WTC11 (cell line): ENCODE measurements at regions not wholly inside any gene's neighbourhood (a gene's known extent, or its start where the extent isn't known, plus 50 kb on each side); places are given as distances from the start of the nearest gene placed in this dataset.

Experiments used
- ATAC-seq: fragments of 200-7000 bp; cut with Tn5 transposase; 2 replicates; pipeline ENCODE4 v1.10.0; 2021; ENCODE audit warnings: mild to moderate bottlenecking, moderate library complexity
- CTCF ChIA-PET: fragments of 300-600 bp; sonication (Branson Sonifier 250); formaldehyde crosslinking; loops from one replicate; lab custom pipeline; 2021; ENCODE audit warnings: antibody characterized with exemption; lab: Charles Lee
- POLR2A ChIA-PET: fragments of 350-600 bp; sonication (Branson Sonifier 250); formaldehyde crosslinking; loops from one replicate; lab custom pipeline; 2021; ENCODE audit warnings: antibody characterized with exemption; lab: Charles Lee
- DNase-seq: peaks from one replicate; pipeline ENCODE4 v3.0.0; 2021; ENCODE audit warnings: low spot score
- H3K27ac Mint-ChIP-seq: 2 replicates; pipeline ENCODE4 v1.8.0; 2021; ENCODE audit warnings: mixed read lengths
- H3K27me3 Mint-ChIP-seq: 2 replicates; pipeline ENCODE4 v1.8.0; 2021; ENCODE audit warnings: low read depth, mild to moderate bottlenecking, moderate library complexity, mixed read lengths
- H3K36me3 Mint-ChIP-seq: 2 replicates; pipeline ENCODE4 v1.8.0; 2021; ENCODE audit warnings: mixed read lengths
- H3K4me1 Mint-ChIP-seq: 2 replicates; pipeline ENCODE4 v1.8.0; 2022; ENCODE audit warnings: mixed read lengths
- H3K4me3 Mint-ChIP-seq: 2 replicates; pipeline ENCODE4 v1.8.0; 2021; ENCODE audit warnings: mild to moderate bottlenecking, moderate library complexity, mixed read lengths
- H3K9me3 Mint-ChIP-seq: 2 replicates; pipeline ENCODE4 v1.8.0; 2021; ENCODE audit warnings: mixed read lengths
- ATF2 ChIP-seq: sonication (generic); formaldehyde crosslinking; IDR thresholded peaks from 2 replicates; pipeline ENCODE4 v1.8.1; 2022; ENCODE audit warnings: low read depth, missing genetic modification reagents, borderline replicate concordance
- ATF6 ChIP-seq: sonication (generic); formaldehyde crosslinking; IDR thresholded peaks from 2 replicates; pipeline ENCODE4 v1.8.1; 2023; ENCODE audit warnings: mild to moderate bottlenecking, missing genetic modification reagents
- ESRRA ChIP-seq: sonication (generic); formaldehyde crosslinking; IDR thresholded peaks from 2 replicates; pipeline ENCODE4 v1.8.1; 2022; ENCODE audit warnings: mild to moderate bottlenecking, missing genetic modification reagents, borderline replicate concordance
- GABPB1 ChIP-seq: sonication (generic); formaldehyde crosslinking; IDR thresholded peaks from 2 replicates; pipeline ENCODE4 v1.8.1; 2023; ENCODE audit warnings: mild to moderate bottlenecking, missing genetic modification reagents
- GTF2I ChIP-seq: fragments of 250-450 bp; sonication (Bioruptor Pico); conservative IDR thresholded peaks from 2 replicates; pipeline ENCODE4 v1.4.0; 2021; ENCODE audit warnings: mild to moderate bottlenecking
- JAZF1 ChIP-seq: fragments of 250-450 bp; sonication (Bioruptor Pico); IDR thresholded peaks from 2 replicates; pipeline ENCODE4 v1.9.0; 2021; ENCODE audit warnings: moderate library complexity, mild to moderate bottlenecking, inconsistent platforms
- MLX ChIP-seq: sonication (generic); formaldehyde crosslinking; IDR thresholded peaks from 2 replicates; pipeline ENCODE4 v1.8.1; 2023; ENCODE audit warnings: mild to moderate bottlenecking, missing genetic modification reagents, moderate library complexity
- MYBL2 ChIP-seq: sonication (generic); formaldehyde crosslinking; IDR thresholded peaks from 2 replicates; pipeline ENCODE4 v1.8.1; 2023; ENCODE audit warnings: mild to moderate bottlenecking, moderate library complexity, missing genetic modification reagents
- NR2C2 ChIP-seq: sonication (generic); formaldehyde crosslinking; IDR thresholded peaks from 2 replicates; pipeline ENCODE4 v1.8.0; 2022; ENCODE audit warnings: mild to moderate bottlenecking, missing genetic modification reagents
- OVOL2 ChIP-seq: fragments of 250-450 bp; sonication (Bioruptor Pico); IDR thresholded peaks from 2 replicates; pipeline ENCODE4 v1.9.0; 2021; ENCODE audit warnings: mild to moderate bottlenecking, borderline replicate concordance
- STAT6 ChIP-seq: sonication (generic); formaldehyde crosslinking; conservative IDR thresholded peaks from 2 replicates; pipeline ENCODE4 v1.8.1; 2023; ENCODE audit warnings: mild to moderate bottlenecking, low read depth, missing genetic modification reagents, moderate library complexity
- TCF7 ChIP-seq: sonication (generic); formaldehyde crosslinking; IDR thresholded peaks from 2 replicates; pipeline ENCODE4 v1.8.0; 2022; ENCODE audit warnings: mild to moderate bottlenecking, low read depth, missing genetic modification reagents, moderate library complexity
- USF1 ChIP-seq: sonication (generic); formaldehyde crosslinking; IDR thresholded peaks from 2 replicates; pipeline ENCODE4 v1.8.0; 2022; ENCODE audit warnings: mild to moderate bottlenecking, missing genetic modification reagents
- ZBTB43 ChIP-seq: sonication (generic); formaldehyde crosslinking; IDR thresholded peaks from 2 replicates; pipeline ENCODE4 v1.8.1; 2023; ENCODE audit warnings: mild to moderate bottlenecking, missing genetic modification reagents
- ZNF219 ChIP-seq: sonication (generic); formaldehyde crosslinking; IDR thresholded peaks from 2 replicates; pipeline ENCODE4 v1.8.0; 2023; ENCODE audit warnings: missing genetic modification reagents, mild to moderate bottlenecking, borderline replicate concordance
- ZNF396 ChIP-seq: fragments of 250-450 bp; sonication (Bioruptor Pico); IDR thresholded peaks from 2 replicates; pipeline ENCODE4 v1.8.0; 2021; ENCODE audit warnings: mild to moderate bottlenecking, moderate library complexity, borderline replicate concordance
- ZNF425 ChIP-seq: fragments of 250-450 bp; sonication (Bioruptor Pico); conservative IDR thresholded peaks from 2 replicates; pipeline ENCODE4 v1.9.0; 2021; ENCODE audit warnings: mild to moderate bottlenecking
- ZNF512 ChIP-seq: sonication (generic); formaldehyde crosslinking; IDR thresholded peaks from 2 replicates; pipeline ENCODE4 v1.8.1; 2022; ENCODE audit warnings: missing genetic modification reagents, borderline replicate concordance

- ChIA-PET CTCF (no interaction called here), POLR2A (no interaction called here)
- TF ChIP-seq GTF2I (CRISPR knock-in tag), result no peak
- TF ChIP-seq ATF2 (CRISPR knock-in tag), result no peak
- no peak for TF ChIP-seq ZNF425 (CRISPR knock-in tag)
- no peak for TF ChIP-seq ZBTB43 (CRISPR knock-in tag)
- TF ChIP-seq ZNF512 (CRISPR knock-in tag), result no peak
- no peak for TF ChIP-seq ATF6 (CRISPR knock-in tag)
- TF ChIP-seq ZNF396 (CRISPR knock-in tag), result no peak
- TF ChIP-seq GABPB1, result no peak
- no peak for TF ChIP-seq JAZF1 (CRISPR knock-in tag)
- no peak for TF ChIP-seq TCF7 (CRISPR knock-in tag)
- TF ChIP-seq MYBL2 (CRISPR knock-in tag), result no peak
- no peak for TF ChIP-seq NR2C2
- no peak for TF ChIP-seq OVOL2
- TF ChIP-seq USF1, result no peak
- no peak for TF ChIP-seq MLX
- TF ChIP-seq STAT6 (CRISPR knock-in tag), result no peak
- no peak for TF ChIP-seq ESRRA
- TF ChIP-seq ZNF219 (CRISPR knock-in tag), result no peak
- Mint-ChIP-seq H3K9me3 (peaks cover 2% of the 10 kb centered on the region; the same call in 1 of the 2 replicates), H3K27me3 (no peaks in the 10 kb centered on the region; the same call in 1 of the 2 replicates), H3K27ac (no peak overlapping the region), H3K4me3 (no peak overlapping the region), H3K36me3 (no peaks in the 10 kb centered on the region), H3K4me1 (peaks cover 2% of the 10 kb centered on the region; the same call in 1 of the 2 replicates)
- DNase-seq, result no peak
- ATAC-seq, result no peak
These were observed 451.7 kb downstream of the DNAJB9 start for GRCh38 chr7:109021390-109021789.
